B cell (primary cell): ENCODE measurements at regions not wholly inside any gene's neighbourhood (a gene's known extent, or its start where the extent isn't known, plus 50 kb on each side); places are given as distances from the start of the nearest gene placed in this dataset.

Experiments used
- ATAC-seq: fragments of 200-7000 bp; cut with Tn5 transposase; one replicate; pipeline ENCODE4 v1.10.0; 2021; ENCODE audit warnings: low read depth, mild to moderate bottlenecking, moderate number of reproducible peaks, moderate library complexity
- CTCF ChIA-PET: fragments of 350-600 bp; sonication (Branson Sonifier 250); formaldehyde crosslinking; loops from one replicate; lab custom pipeline; 2021; ENCODE audit warnings: antibody characterized with exemption, inconsistent platforms; lab: Charles Lee
- POLR2A ChIA-PET: fragments of 350-600 bp; sonication (Branson Sonifier 250); formaldehyde crosslinking; loops from one replicate; lab custom pipeline; 2021; ENCODE audit warnings: antibody characterized with exemption; lab: Charles Lee
- DNase-seq: peaks from one replicate; pipeline ENCODE4 v3.0.0; 2013
- H2AFZ ChIP-seq: 2 replicates; pipeline ENCODE4 v1.6.1; 2012; ENCODE audit warnings: mild to moderate bottlenecking, low read depth, low read length; ENCODE audit not compliant: insufficient read depth, poor library complexity, severe bottlenecking
- H3K27ac ChIP-seq, 2 donors: 1 replicate in 1 of 2; 2 replicates in 1 of 2; pipeline ENCODE4 v1.5.1; 2012 to 2013; ENCODE audit warnings: low read length in 2 of 2, mild to moderate bottlenecking in 2 of 2, moderate library complexity in 1 of 2
- H3K27me3 ChIP-seq, 4 experiments: fragments of 200-600 bp in 1 of 4; sonication (generic) in 1 of 4; replicated peaks in 1 of 4; 1 replicate in 2 of 4; 2 replicates in 2 of 4; pipeline versions ENCODE4 v1.6.1 to v1.7.0; 2013 to 2016; ENCODE audit warnings: low read length in 3 of 4, mild to moderate bottlenecking in 2 of 4, mixed read lengths in 1 of 4, moderate library complexity in 1 of 4; ENCODE audit not compliant: insufficient read depth in 4 of 4, control insufficient read depth in 3 of 4; ENCODE audit errors: control extremely low read depth in 1 of 4
- H3K36me3 ChIP-seq, 2 experiments: replicated peaks in 1 of 2; 1 replicate in 1 of 2; 2 replicates in 1 of 2; pipeline versions ENCODE4 v1.6.1 to v1.7.1; 2013; ENCODE audit warnings: low read length in 1 of 2; ENCODE audit not compliant: insufficient read depth in 2 of 2, control insufficient read depth in 1 of 2; ENCODE audit errors: control extremely low read depth in 1 of 2, extremely low read depth in 1 of 2
- H3K4me1 ChIP-seq, 2 donors: fragments of 200-600 bp in 1 of 2; sonication (generic) in 1 of 2; 1 replicate in 1 of 2; 2 replicates in 1 of 2; pipeline versions ENCODE4 v1.5.1 to v1.6.1; 2013 to 2017; ENCODE audit warnings: low read length in 2 of 2; ENCODE audit not compliant: control insufficient read depth in 2 of 2, insufficient read depth in 2 of 2
- H3K4me2 ChIP-seq: replicated peaks from 2 replicates; pipeline ENCODE3; 2012; ENCODE audit warnings: mild to moderate bottlenecking, low read depth, low read length; ENCODE audit not compliant: poor library complexity, severe bottlenecking
- H3K4me3 ChIP-seq, 5 experiments: fragments of 200-600 bp in 1 of 5; sonication (generic) in 1 of 5; 1 replicate in 3 of 5; 2 replicates in 2 of 5; pipeline versions ENCODE4 v1.5.1 to v1.7.0; 2011 to 2016; ENCODE audit warnings: low read length in 4 of 5, mild to moderate bottlenecking in 4 of 5, low read depth in 2 of 5, control low read depth in 1 of 5, moderate library complexity in 1 of 5; ENCODE audit not compliant: insufficient read depth in 1 of 5; ENCODE audit errors: control extremely low read depth in 1 of 5, extremely low read depth in 1 of 5
- H3K79me2 ChIP-seq: fragments of 200-600 bp; sonication (generic); one replicate; pipeline ENCODE4 v1.6.0; 2016; ENCODE audit warnings: low read length; ENCODE audit not compliant: control insufficient read depth, insufficient read depth
- H3K9ac ChIP-seq: fragments of 200-600 bp; sonication (generic); 2 replicates; pipeline ENCODE4 v1.6.1; 2017; ENCODE audit warnings: mild to moderate bottlenecking, low read length, moderate library complexity
- H3K9me3 ChIP-seq, 3 donors: one replicate each; pipeline versions ENCODE4 v1.6.1 to v1.7.1; 2013; ENCODE audit warnings: low read length in 2 of 3; ENCODE audit not compliant: control insufficient read depth in 2 of 3, insufficient read depth in 1 of 3; ENCODE audit errors: control extremely low read depth in 1 of 3
- H4K20me1 ChIP-seq: 2 replicates; pipeline ENCODE4 v1.6.0; 2012; ENCODE audit warnings: mild to moderate bottlenecking, low read length; ENCODE audit not compliant: insufficient read depth, control insufficient read depth, poor library complexity, severe bottlenecking
- H3K27ac Mint-ChIP-seq: one replicate; pipeline ENCODE4 v1.8.0; 2021; ENCODE audit warnings: mixed read lengths
- H3K27me3 Mint-ChIP-seq: one replicate; pipeline ENCODE4 v1.8.0; 2021; ENCODE audit warnings: mixed read lengths
- H3K4me1 Mint-ChIP-seq: one replicate; pipeline ENCODE4 v1.8.0; 2021; ENCODE audit warnings: mixed read lengths
- H3K4me3 Mint-ChIP-seq: one replicate; pipeline ENCODE4 v1.8.0; 2021; ENCODE audit warnings: mixed read lengths
- H3K9me3 Mint-ChIP-seq: one replicate; pipeline ENCODE4 v1.8.0; 2022; ENCODE audit warnings: mixed read lengths; ENCODE audit not compliant: insufficient read depth
- EZH2 ChIP-seq: IDR thresholded peaks from 2 replicates; pipeline ENCODE4 v1.6.1; 2012; ENCODE audit warnings: borderline replicate concordance, low read depth, mild to moderate bottlenecking, moderate library complexity, low read length; ENCODE audit not compliant: insufficient read depth, poor library complexity, severe bottlenecking
- WGBS: methylation state at CpG from one replicate; pipeline ENCODE4 v1.1.5; 2013; ENCODE audit warnings: missing lambda C conversion rate; ENCODE audit not compliant: insufficient coverage; 5-methylcytosine and 5-hydroxymethylcytosine counted together
- intact Hi-C: fragments of 100-400 bp; cut with micrococcal nuclease; formaldehyde crosslinking; loops from one replicate; pipeline ENCODE4 v1.10.0; 2022
- TF ChIP-seq, protein P1 (sequence below): fragments of 200-600 bp; IDR thresholded peaks from one replicate; pipeline ENCODE4 v1.8.0; 2022; ENCODE audit warnings: antibody characterized with exemption, mild to moderate bottlenecking

DNA sequence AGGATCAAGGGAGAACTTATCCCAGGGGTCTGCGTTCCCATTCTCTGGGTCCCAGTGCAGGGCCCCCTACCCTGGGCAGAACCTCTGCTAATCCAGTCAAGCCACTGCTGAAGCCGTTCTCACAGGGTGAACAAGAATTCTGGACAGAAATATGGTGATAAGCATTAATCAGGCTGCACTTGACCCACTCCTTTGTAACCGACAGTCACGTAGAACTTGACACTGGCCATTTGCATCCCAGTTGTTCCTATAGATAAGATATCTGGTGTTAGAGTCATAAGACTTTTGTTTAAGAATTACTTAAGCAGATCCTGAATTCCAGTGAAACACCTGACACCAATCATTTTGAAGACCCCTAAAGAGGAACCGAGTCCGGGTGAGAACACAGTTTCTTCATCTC is 107.5 kb upstream of the THY1 start:
- Histone ChIP-seq H3K36me3 (no peaks in the 10 kb centered on the region), H4K20me1 (no peaks in the 10 kb centered on the region), H3K4me3 (no peak overlapping the region), H3K27me3 (peaks cover 0 to 8% (median 0%) of the 10 kb centered on the region in 4 experiments), H2AFZ (no peak overlapping the region), H3K27ac (no peak overlapping the region), H3K9me3 (no peaks in the 10 kb centered on the region), H3K9ac (no peak overlapping the region), H3K4me1 (peaks cover 0 to 2% of the 10 kb centered on the region in 2 donors), H3K4me2 (no peak overlapping the region), H3K79me2 (no peaks in the 10 kb centered on the region)
- Mint-ChIP-seq H3K27ac (no peak overlapping the region), H3K4me1 (peaks cover 10% of the 10 kb centered on the region), H3K9me3 (no peaks in the 10 kb centered on the region), H3K4me3 (no peak overlapping the region), H3K27me3 (peaks cover 19% of the 10 kb centered on the region)
- CTCF ChIA-PET, result no interaction called here
- ATAC-seq (no peak), DNase-seq (no peak)
- POLR2A ChIA-PET, result no interaction called here
- TF ChIP-seq EZH2, result no peak
- TF ChIP-seq, protein P1, sequence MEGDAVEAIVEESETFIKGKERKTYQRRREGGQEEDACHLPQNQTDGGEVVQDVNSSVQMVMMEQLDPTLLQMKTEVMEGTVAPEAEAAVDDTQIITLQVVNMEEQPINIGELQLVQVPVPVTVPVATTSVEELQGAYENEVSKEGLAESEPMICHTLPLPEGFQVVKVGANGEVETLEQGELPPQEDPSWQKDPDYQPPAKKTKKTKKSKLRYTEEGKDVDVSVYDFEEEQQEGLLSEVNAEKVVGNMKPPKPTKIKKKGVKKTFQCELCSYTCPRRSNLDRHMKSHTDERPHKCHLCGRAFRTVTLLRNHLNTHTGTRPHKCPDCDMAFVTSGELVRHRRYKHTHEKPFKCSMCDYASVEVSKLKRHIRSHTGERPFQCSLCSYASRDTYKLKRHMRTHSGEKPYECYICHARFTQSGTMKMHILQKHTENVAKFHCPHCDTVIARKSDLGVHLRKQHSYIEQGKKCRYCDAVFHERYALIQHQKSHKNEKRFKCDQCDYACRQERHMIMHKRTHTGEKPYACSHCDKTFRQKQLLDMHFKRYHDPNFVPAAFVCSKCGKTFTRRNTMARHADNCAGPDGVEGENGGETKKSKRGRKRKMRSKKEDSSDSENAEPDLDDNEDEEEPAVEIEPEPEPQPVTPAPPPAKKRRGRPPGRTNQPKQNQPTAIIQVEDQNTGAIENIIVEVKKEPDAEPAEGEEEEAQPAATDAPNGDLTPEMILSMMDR, result no peak
- WGBS, result 92% methylated on average over 4 of the region's 6 CpGs
- intact Hi-C loops, result no loop called here

DNA sequence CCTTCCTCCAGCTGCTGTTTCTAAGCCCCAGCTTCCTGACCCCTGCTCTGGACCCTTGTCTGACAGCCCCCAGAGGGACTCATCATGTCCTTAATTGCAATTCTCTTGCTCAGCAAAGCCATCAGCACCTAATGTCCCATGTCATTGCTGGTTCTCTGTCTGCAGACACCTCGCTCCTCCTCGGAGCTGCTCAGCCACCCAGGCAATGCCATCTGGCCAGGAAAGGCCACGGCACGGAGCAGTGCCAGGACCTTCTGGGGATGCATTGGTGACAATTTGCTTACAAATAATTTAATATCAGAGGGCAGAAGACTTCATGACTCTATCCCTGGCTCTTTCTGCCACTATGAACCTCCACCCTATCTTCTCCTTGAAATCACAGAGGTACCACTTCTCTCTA is 107.0 kb upstream of the THY1 start:
- no peak for DNase-seq
- 76% methylated on average over 2 of the region's 4 CpGs for WGBS
- no peak overlapping the region for H3K9ac ChIP-seq
- Mint-ChIP-seq H3K27me3 (peaks cover 14% of the 10 kb centered on the region), H3K9me3 (no peaks in the 10 kb centered on the region), H3K4me1 (peaks cover 15% of the 10 kb centered on the region), H3K4me3 (no peak overlapping the region), H3K27ac (no peak overlapping the region)
- TF ChIP-seq, protein P1, result no peak
- H2AFZ ChIP-seq, result no peak overlapping the region
- ChIA-PET POLR2A (no interaction called here), CTCF (no interaction called here)
- no peaks in the 10 kb centered on the region for H3K36me3 ChIP-seq
- H3K27ac ChIP-seq, result no peak overlapping the region
- H3K27me3 ChIP-seq, result peaks cover 0 to 5% (median 0%) of the 10 kb centered on the region in 4 experiments
- intact Hi-C loops, result no loop called here
- no peak overlapping the region for H3K4me3 ChIP-seq
- H3K4me1 ChIP-seq, result peaks cover 3 to 7% of the 10 kb centered on the region in 2 donors
- H3K9me3 ChIP-seq, result no peaks in the 10 kb centered on the region
- H3K4me2 ChIP-seq, result no peak overlapping the region
- no peak for ATAC-seq
- H3K79me2 ChIP-seq, result no peaks in the 10 kb centered on the region
- H4K20me1 ChIP-seq, result no peaks in the 10 kb centered on the region
